ENCODE measurements at regions not wholly inside any gene's neighbourhood (a gene's known extent, or its start where the extent isn't known, plus 50 kb on each side); places are given as distances from the start of the nearest gene placed in this dataset.

DNA sequence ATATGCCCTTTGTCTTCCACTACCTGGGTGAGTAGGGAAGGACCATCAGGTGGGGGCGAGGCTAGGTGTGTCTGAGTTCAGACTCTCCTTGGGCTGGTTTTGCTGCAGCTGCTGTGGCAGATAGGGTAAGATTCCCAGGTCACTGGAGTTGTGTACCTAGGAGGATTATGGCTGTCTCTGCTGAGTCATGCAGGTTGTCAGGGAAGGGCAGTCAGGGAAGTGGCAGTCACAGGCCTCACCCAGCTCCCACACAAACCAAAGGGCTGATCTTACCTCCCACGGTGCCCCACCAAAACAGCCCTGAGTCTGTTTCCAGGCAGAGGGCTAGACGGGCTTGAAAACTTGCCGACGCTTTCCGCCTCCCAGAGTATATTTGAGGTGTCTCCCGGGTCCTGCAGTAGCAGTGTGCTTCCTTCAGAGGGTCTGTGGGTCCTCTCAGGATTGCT is 201.6 kb upstream of the PLXNA2 start:
- H3K27ac ChIP-seq: no peak overlapping the region
- peaks cover 11% of the 10 kb centered on the region for H3K9me3 ChIP-seq
- TF ChIP-seq, protein P1, sequence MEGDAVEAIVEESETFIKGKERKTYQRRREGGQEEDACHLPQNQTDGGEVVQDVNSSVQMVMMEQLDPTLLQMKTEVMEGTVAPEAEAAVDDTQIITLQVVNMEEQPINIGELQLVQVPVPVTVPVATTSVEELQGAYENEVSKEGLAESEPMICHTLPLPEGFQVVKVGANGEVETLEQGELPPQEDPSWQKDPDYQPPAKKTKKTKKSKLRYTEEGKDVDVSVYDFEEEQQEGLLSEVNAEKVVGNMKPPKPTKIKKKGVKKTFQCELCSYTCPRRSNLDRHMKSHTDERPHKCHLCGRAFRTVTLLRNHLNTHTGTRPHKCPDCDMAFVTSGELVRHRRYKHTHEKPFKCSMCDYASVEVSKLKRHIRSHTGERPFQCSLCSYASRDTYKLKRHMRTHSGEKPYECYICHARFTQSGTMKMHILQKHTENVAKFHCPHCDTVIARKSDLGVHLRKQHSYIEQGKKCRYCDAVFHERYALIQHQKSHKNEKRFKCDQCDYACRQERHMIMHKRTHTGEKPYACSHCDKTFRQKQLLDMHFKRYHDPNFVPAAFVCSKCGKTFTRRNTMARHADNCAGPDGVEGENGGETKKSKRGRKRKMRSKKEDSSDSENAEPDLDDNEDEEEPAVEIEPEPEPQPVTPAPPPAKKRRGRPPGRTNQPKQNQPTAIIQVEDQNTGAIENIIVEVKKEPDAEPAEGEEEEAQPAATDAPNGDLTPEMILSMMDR (IDR thresholded peaks at IDR 0.05): no peak
- H3K4me3 ChIP-seq: no peak overlapping the region
- peaks cover 5% of the 10 kb centered on the region for H3K27me3 ChIP-seq (ENCODE audit: low read depth)
- no peaks in the 10 kb centered on the region for H3K4me1 ChIP-seq
- H3K36me3 ChIP-seq: no peaks in the 10 kb centered on the region
- ATAC-seq (no peak), DNase-seq (no peak)
- intact Hi-C loops (cut with DNase I): no loop called here

DNA sequence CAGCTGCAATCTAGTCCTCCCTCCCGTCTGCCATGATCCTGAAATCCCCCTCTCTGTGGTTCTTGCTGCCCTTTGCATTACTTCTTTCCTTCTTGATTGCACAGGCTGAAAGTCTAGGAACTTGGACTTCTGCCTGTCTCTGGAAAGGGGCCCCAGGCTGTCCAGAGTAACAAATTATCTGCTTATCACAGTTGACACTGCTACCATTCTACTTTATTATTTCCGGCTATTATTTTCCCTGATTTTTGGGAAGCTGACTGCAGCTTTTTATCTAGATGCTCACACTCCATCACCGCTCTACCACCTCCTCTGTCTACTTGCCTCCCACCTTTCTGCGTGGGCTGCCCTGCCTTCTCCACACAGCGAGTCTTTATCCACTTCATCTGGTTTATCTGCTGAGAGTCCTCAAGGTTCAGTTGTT is 202.1 kb upstream of the PLXNA2 start:
- Histone ChIP-seq H3K4me1 (no peaks in the 10 kb centered on the region), H3K4me3 (no peak overlapping the region), H3K36me3 (no peaks in the 10 kb centered on the region), H3K9me3 (peaks cover 11% of the 10 kb centered on the region), H3K27ac (no peak overlapping the region), H3K27me3 (ENCODE audit: low read depth) (peaks cover 5% of the 10 kb centered on the region)
- DNase-seq: no peak
- ATAC-seq: no peak
- intact Hi-C loops (cut with DNase I): no loop called here
- TF ChIP-seq, protein P1 (IDR thresholded peaks at IDR 0.05): no peak

DNA sequence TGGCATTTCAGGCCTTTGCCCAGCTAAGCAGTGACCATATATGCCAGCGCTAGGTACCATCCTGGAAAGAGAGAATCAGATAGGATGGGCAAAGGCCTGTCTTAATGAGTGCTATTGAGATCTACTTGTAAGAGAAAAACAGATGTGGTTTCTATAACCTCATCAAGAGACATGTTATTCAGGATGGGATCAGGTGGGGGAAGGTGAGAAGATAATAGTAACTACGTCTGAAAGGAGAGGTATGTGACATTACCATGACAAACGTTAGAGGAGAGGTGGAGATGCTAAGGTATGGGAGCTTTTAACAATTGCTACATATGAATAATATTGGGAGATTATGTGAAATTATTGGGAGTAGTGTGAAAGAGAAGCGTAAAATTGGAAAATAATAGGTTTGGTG is 204.2 kb upstream of the PLXNA2 start:
- H3K9me3 ChIP-seq: no peaks in the 10 kb centered on the region
- TF ChIP-seq, protein P1 (IDR thresholded peaks at IDR 0.05): no peak
- DNase-seq: no peak
- H3K4me3 ChIP-seq: no peak overlapping the region
- H3K27me3 ChIP-seq (ENCODE audit: low read depth): peaks cover 5% of the 10 kb centered on the region
- intact Hi-C loops (cut with DNase I): no loop called here
- no peak overlapping the region for H3K27ac ChIP-seq
- ATAC-seq: no peak
- H3K36me3 ChIP-seq: no peaks in the 10 kb centered on the region
- no peaks in the 10 kb centered on the region for H3K4me1 ChIP-seq

DNA sequence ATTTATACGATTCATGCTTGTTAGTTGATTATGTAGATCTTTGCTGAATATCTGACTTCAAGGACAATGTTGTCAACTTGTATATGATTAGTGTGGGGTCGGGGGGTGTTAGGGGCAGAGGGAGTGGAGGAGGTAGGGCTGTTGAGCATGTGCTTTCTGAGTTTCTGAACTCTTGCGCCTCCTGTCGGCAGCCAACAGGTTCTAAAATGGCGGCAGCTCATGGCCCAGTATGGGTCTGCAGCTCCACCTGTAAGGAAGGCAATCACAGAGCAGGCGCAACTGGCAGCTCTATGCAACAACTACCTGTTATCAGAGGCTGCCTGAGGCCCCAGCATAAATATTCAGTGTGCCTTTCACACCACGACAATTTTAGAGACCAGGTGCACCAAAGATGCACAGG is 205.8 kb upstream of the PLXNA2 start:
- H3K36me3 ChIP-seq: no peaks in the 10 kb centered on the region
- intact Hi-C loops (cut with DNase I): no loop called here
- H3K4me1 ChIP-seq: no peaks in the 10 kb centered on the region
- no peaks in the 10 kb centered on the region for H3K9me3 ChIP-seq
- DNase-seq (no peak), ATAC-seq (no peak)
- TF ChIP-seq, protein P1 (IDR thresholded peaks at IDR 0.05): no peak
- no peak overlapping the region for H3K27ac ChIP-seq
- no peak overlapping the region for H3K4me3 ChIP-seq
- H3K27me3 ChIP-seq (ENCODE audit: low read depth): peaks cover 5% of the 10 kb centered on the region

DNA sequence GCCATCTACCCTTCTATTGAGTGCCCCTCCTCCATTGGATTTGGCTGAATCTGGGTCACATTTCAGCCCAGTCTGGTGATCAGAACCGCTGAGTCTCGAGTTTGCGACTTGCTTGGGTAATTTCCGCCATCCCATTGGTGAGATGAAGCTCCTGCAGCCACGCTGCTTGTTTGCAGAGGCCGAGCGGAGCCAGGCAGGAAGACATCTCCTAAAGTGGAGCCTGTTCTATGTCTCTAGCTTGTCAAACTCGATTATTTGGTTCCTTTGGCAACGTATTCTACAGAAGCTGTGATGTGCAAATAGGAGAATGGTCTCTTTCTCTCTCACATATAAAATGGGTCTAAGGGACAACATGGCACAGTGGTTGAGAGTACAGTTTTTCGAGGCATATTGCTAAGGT is 206.8 kb upstream of the PLXNA2 start:
- DNase-seq: no peak
- Histone ChIP-seq H3K9me3 (no peaks in the 10 kb centered on the region), H3K4me1 (no peaks in the 10 kb centered on the region), H3K27me3 (ENCODE audit: low read depth) (peaks cover 5% of the 10 kb centered on the region), H3K4me3 (no peak overlapping the region), H3K36me3 (no peaks in the 10 kb centered on the region), H3K27ac (no peak overlapping the region)
- ATAC-seq: no peak
- TF ChIP-seq, protein P1 (IDR thresholded peaks at IDR 0.05): no peak
- intact Hi-C loops (cut with DNase I): no loop called here

DNA sequence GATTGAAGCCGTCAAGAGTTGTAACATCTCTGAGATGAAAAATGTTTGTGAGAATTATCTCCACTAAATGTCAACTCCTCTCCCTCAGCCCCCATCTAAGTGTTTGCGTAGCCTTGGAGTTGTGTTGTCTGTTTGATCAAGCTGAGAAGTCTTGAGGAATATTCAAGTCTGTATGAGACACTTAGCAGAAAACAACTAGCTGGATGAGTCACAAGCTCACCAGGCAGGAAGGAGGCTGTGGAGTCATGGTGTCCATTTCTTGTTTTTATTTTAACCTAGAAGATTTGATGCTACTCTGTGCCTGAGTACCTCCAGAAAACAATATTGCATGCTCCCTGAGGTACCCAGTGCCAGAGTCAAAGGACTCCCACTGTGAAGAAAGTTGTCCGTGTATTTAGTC is 211.6 kb upstream of the PLXNA2 start:
- DNase-seq: no peak
- no peaks in the 10 kb centered on the region for H3K36me3 ChIP-seq
- ATAC-seq: no peak
- no peak overlapping the region for H3K4me3 ChIP-seq
- H3K4me1 ChIP-seq: no peaks in the 10 kb centered on the region
- no peaks in the 10 kb centered on the region for H3K9me3 ChIP-seq
- TF ChIP-seq, protein P1 (IDR thresholded peaks at IDR 0.05): no peak
- intact Hi-C loops (cut with DNase I): no loop called here
- no peaks in the 10 kb centered on the region for H3K27me3 ChIP-seq (ENCODE audit: low read depth)
- no peak overlapping the region for H3K27ac ChIP-seq

Measured in lower lobe of right lung (tissue), 2 donors.